ENCODE measurements at regions not wholly inside any gene's neighbourhood (a gene's known extent, or its start where the extent isn't known, plus 50 kb on each side); places are given as distances from the start of the nearest gene placed in this dataset.
A peak's percentile ranks its signal among the peaks of the same experiment; 100 is the strongest.
"Not testable (repeated sequence)": the region's sequence is repeated elsewhere in the genome, so short reads cannot be mapped to it uniquely, and the experiment has no call there.

DNA sequence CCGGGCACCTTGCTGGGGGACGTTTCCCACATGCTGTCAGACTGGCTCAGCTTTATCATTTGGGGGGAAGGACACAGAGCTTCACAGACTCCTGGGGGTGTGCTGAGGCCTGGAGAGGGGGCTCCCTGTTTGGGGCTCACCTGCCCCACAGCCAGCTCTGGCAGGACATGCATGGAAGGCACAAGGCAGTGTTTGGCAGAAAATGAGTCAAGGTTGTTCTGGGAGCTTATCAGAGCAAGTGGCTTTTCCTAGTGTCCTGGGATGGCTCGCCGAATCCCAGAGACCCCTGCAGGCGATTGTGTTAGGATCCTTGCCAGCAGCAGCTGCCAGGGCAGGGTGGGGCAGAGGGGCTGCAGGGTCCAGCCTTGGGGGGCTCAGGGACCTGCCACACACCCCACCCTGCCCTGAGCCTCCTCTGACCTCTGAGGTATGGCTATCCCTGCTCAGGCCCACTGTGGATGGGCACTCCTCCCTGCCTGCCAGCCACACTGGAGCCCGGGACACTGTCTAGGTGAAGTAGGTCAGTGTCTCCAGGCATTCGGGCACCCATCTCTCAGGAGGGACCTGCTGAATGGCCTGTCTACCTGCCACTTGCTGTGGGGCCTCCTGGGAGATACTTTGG is 1323.0 kb downstream of the BRD1 start:
- no peak for DNase-seq

DNA sequence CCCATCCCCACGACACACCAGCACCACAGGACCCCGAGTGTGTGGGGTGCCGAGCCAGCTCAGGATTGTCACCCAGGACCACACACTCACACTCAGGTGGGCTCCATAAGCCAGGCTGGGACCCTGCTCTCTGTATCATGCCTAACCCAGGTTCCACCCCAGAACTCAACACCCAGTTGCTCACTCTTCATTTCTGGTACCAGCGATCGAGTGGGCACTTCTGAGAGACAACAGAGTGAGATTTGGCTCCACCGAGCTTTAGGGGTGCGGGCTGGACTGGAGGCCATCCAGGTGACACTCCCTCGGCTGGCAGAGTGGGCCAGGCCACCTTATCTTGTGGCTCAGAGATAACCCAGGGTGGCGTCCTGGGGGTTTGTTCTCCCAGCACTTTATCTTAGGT is 1323.8 kb downstream of the BRD1 start:
- DNase-seq, result no peak

DNA sequence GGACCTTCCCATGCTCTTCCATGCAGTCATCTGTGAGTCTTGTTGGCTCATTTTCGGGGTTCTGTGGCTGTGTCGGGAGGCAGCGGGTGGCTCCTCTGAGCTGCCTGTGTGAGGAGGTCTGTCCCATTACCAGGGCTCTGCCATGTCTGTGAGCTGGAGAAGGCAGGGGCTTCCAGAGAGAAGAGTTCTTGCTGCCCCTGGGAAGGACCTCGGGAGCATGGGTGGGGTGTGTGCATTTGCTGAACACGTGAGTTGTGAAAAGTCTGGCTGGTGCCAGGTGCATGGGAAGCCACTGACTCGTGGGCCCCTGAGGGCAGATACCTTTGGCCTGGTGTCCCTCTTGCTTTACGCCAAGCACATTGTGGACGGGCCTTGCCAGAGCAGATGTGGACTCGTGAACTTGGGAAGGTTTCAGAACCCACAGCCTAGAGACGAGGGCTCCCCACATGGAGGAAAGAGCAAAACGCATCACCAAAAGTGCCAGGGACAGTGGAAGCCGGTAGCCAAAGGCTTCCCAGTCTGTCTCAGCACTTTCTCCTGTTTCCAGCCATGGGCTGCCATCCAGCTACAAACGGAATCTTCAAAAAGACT is 1324.5 kb downstream of the BRD1 start:
- no peak for DNase-seq

DNA sequence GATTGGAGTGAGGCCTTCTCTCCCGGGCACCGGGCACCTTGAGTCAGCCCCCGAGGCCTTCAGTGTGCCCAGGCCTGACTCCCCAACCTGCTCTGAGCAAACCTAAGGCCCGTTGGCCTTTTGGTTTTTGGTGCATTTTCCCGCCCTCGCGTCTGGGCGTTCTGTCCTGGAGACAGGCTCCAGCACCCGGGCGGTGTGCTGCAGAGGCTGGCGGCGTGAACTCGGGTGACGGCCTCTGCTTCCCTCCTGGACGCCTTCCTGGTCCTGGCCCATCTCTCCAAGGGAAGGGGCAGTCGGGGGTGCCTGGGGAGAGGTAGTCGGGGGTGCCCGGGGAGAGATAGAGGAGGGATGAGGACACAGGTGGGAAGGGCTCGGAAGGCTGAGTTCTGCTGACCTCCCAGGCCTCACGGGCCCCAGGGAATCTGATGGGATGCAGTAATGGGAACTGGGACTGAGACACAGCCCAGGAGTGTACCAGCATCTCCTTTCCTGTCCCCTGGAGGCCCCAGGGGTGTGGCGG is 1326.4 kb downstream of the BRD1 start:
- no peak for DNase-seq

DNA sequence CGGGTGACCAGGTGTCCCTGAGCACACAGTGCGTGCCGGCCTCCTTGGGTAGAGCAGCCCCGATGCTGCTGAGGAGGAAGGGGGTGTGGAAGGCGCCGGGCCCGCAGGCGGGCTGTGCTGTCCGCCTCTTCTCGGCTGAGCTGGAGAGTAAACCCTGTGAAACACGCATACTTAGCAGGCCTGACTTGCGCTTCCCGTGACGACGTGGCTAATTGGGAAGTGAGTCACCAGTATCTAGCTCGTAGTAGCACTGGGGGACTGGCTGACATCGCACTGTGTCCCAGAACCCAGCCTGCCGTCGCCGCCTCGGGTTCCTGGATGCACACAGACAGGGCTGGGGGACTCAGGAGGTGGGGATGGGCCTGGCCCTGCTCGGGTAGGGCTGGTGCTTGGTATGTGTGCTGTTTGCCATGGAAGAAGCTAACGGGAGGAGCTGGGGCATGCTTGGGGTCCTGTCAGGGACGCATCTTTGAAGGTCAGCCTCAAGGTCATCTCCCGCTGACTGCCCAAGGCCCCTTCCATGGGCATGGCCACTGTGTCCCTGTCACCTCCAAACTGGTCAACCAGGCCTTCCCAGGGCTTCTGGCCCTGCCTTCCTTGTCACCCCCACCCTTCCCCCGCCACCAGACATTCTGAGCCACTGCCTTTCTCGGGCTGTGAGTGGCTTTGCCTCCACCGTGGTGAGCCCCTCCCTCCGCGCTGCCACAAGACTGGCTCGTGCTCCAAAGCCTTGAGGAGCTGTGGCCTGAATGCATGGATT is 1327.0 kb downstream of the BRD1 start:
- DNase-seq, result peak in 7 of 56 donors; percentile 10 to 51 (median 31)

DNA sequence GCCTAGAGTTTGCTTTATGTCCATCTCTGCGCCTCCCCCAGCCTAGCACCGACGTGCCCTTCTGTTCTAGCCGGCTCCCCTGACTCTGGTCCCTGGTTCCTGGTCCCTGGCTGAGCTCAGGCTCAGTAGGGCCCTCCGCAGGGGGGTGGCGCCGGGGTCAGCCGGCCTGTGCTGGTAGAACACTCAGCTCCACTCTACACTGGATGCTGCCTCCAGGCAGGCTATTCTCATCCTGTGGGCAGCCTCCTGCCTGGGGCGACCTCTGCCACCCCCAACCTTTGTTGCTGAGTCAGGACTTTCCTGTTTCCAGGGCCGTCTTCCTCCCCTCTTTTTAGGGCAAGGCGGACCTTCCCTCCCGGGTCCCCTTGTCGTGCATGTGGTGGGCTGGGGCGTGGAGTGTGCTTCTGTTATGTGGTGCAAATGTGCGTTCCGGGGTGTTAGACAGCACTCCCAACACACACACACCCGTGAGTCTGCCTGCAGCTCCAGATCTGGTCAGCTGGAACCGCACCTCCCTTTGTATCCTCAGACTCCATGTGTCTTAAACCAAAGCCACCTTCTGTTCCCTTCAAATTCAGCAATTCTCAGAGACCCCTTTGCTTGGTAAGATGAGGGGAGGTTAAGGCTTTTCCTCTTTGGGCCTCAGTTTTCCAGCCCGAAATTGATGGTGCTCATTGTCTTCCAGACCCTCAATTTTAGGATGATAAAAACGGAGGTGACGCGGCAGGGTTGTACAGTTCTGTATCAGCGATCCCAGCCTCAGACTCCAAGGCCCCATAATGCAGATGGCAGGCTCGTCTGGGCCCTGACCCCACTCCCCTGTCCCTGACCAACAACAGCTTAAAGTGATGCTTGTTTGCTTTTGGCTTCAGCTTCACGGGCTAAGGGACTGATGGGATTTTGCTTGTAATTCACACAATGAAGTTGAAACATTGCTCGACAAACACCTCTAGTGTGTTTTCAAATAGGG is 1327.9 kb downstream of the BRD1 start:
- DNase-seq, result no peak

DNA sequence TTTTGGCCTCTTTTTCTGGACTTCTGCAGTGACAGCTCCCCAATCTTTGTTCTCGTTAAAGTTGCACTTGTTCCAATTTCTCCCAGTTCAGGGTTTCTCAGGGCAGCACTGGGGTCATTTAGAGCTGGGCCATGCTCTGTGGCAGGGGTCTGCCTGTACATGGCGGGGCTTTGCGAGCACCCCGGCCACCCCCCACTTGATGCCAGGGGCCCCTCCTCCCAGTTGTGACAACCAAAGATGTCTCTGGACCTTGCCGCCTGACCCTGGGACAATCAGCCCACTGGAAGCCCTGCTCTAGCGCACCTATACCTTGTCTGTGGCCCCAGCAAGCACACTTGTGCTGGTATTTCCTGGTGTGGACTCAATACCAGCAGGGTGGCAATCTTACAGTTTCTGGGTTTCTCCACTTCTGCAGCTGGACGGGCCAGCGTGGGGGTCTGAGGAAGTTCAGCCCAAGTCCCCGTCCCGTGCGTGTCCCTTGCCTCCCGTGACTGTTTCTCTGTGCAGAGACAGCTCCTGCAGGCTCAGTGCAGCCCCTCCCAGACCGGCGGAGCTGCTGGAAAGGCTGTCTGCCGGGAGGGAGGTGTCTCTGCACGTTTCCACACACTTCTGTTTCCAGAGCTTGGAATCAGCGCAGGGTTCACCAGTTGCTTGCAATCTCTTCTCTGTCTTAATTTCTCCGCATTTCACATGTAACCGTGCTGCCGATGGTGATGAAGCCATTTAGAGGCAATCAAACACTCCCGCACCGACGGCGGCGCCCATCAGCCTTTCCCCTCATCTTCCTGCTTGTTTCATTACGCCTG is 1328.9 kb downstream of the BRD1 start:
- peak in 1 of 56 donors; percentile 45 for DNase-seq

DNA sequence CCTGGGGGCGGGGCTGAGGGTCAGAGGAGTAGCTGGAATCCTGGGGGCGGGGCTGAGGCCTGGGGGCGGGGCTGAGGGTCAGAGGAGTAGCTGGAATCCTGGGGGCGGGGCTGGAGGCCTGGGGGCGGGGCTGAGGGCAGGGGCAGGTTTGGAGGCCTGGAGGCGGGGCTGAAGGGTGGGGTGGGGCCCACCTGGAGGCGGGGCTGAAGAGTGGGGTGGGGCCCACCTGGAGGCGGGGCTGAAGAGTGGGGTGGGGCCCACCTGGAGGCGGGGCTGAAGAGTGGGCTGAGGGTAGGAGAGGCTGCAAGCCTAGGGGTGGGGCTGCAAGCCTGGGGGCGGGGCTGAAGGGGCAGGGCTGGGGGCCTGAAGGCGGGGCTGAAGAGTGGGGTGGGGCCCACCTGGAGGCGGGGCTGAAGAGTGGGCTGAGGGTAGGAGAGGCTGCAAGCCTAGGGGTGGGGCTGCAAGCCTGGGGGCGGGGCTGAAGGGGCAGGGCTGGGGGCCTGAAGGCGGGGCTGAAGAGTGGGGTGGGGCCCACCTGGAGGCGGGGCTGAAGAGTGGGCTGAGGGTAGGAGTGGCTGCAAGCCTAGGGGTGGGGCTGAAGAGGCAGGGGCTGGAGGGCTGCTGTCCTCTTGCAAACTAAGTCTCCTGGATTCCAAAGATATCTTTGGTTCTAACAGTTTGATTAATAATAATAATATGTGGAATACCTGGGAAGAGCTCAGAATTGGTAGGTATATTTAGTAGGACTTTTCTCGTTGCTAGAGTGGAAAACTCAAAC is 1329.7 kb downstream of the BRD1 start:
- DNase-seq, result not testable (repeated sequence)

DNA sequence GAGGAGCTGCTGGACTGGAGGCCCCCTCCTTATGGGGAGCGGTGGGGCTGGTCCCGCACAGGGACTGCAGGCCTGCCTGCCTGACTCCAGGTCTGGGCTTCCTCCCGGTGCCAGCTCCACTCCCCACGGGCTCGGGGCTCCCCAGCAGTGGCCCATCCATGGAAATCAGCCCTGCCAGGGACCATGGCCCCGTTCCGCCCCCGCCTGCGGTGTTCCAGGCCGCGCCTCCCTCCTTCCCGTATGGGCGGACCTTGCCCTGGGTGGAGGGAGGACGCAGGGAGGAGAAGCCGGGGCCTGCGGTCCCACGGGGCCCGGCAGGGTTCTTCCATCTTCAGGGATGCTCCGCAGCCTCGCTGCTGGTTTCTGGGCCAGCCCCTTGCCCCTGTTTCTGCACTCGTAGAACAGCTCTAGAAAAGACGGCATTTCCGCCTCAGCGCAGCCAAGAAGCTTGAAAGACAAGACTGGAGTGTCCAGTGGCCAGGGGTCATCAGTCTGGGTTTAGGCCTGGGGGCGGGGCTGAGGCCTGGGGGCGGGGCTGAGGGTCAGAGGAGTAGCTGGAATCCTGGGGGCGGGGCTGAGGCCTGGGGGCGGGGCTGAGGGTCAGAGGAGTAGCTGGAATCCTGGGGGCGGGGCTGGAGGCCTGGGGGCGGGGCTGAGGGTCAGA is 1330.6 kb downstream of the BRD1 start:
- DNase-seq, result no peak

DNA sequence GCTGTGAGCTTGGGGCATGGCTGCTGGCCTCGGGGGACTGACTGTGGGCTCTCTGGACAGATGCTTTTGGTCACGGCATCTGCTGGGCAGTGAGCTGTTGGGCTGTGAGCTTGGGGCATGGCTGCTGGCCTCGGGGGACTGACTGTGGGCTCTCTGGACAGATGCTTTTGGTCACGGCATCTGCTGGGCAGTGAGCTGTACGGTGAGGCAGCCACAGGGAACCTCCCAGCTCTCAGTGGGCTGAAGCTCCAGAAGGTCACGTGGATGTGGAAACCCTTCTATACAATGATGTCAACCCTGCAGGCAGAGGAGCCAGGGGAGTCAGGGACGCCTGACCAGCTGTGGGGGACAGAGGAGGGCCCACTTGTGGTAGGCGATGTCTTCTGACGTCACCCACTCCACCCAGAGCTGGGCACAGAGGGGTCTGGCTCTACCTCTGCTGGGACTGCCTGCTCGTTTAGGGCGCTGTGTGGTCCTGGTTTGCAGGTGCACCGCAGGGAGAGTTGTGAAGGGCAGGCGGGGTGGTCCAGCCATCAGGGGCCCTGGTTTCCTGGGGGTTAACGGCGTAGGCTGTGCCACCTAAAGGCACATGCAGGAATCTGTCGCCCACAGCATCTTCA is 1331.3 kb downstream of the BRD1 start:
- no peak for DNase-seq

DNA sequence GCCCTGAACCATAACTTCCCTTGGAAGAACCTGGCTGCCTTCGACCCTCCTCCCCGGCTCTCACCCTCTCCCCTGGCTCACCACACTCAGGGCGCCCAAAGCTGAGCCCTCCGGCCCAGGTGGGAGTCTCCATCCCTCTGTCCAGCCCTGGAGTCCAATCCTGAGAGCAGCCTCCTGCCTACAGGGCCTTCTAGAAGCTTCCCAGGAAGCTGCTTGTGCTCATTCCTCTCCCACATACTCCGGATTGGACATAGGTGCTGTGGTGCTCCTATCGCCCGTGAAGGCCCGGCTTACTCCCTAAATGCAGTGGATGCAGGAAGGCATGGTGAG is 1332.0 kb downstream of the BRD1 start:
- DNase-seq, result no peak

DNA sequence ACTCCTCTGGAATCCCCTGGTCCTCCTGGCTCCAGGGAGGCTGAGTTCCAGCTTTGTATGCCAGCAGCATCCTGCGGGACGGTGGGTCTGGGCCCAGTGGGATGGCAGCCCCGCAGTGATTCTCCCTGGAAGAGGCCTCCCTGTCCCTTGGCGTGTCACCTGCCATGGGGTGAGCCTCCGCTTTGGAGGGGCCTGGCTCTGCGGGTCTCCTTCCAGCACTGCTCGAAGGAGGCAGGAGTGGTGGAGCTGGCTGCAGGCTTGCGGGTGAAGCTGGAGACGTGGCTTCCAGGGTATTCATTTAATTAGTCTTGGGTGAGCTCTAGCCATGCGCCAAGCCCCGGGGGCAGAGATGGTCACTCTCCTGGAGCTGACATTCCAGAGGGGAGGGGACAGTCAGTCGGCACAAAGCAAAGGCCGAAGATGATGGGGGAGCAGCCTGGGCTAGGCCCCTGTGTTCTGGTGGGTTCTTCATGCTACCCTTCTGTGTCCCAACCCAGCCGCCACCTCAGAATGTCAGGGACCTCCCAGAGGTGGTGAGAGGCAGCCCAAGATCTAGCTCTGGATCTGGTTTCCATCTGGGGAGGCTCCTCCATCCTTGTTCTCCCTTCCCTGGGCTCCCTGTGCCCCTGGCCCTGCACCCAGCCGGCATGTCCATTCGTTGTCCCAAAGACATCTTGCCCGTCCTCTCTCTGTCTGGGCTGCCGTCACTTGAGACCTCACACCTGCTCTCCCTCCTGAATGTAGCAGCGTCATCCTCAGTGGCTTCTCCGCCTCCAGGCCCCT is 1332.5 kb downstream of the BRD1 start:
- no peak for DNase-seq

DNA sequence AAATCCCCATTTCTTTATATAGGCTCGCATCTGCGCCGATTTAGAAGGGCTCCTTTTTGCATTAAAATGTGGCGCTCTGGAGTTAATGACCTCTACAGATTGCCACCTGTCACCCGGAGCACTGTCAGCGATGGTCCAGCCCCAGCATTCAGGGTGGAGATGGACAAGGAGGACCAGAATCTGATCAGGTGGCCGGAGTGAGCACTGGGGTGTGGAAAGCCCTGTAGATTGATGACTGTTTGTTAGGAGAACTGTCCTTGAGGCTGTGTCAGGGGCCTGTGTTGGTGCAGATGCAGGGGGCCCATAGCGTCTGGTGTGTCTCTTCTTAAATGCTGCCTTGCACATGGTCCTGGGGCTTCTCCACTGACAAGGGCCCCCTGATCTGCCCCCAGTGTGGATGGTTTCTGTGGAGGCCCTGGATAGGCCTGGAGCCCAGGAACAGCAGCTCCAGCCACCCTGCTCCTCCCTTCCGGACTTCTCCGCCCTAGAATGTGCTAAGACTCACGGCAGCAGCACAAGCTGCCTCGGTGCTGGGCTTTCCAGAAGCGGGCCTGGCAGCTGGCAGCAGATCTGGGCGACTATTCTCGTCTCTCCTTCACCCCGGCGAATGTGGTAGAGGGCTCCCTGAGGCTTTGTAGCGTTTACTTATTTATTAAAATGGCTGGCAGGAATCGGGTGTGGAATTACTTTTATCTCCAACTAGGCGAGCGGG is 1333.3 kb downstream of the BRD1 start:
- no peak for DNase-seq

DNA sequence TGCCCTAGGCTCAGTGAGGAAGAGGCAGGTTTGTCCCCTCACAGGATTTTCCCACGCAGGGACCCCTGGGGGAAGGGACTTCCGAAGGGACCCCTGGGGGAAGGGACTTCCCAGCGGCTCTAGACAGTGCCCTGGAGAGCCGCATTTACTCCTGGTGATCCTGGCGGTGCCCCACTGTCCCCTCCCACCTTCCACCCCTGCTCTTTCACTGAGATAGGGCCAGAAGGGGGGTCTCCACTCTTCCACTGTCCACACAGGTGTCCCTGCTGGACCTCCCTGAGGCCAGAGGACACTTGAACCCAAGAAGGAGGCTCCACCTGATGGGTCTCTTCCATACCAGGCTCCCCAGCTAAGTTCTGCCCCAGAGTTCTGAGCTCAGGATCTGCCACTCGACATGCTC is 1333.9 kb downstream of the BRD1 start:
- no peak for DNase-seq

DNA sequence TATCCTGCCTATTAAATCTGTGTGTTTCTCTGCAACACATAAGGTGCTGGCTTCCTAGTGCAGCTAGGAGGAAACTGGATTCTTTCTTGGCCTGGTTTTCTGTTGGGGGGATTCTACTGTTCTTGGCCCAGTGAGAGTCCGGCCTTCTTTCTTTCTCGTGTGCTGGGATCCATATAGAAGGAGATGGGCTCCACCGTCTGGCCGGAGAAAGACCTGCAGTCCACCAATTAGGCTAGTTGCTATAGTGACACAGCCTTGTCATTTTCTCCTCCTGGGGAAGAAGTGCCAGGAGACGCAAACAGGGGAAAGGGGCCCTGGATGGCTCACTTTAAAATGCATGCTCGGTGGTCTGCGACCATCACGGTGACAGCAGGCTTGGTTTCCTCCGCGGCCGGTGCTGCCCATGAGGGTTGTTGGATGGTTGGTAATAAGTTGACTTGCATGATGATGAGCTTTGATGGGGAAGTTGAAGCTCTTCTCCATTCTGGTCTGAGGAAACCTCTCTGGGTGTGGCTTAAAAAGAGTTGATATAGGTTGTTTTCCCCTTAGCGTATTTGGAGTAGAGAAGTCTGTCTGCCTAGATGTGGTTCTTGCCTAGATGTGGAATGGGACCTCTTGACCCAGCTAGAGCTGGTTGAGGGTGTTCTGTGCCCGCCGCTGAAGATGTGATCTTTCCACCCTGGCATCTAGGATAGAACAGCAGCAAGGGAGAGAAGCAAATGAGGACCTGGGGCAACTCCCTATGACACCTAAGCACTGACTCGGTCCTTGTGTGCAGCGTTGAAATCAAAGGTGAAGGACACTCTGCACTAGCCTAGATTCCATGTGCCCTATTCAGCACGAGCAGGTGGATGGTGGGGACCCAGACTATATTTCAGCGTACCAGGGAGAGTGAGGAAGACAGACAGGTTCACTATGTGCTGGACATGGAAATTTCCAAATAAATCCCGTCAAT is 1335.0 kb downstream of the BRD1 start:
- peak in 43 of 56 donors; percentile 19 to 87 (median 54) for DNase-seq

DNA sequence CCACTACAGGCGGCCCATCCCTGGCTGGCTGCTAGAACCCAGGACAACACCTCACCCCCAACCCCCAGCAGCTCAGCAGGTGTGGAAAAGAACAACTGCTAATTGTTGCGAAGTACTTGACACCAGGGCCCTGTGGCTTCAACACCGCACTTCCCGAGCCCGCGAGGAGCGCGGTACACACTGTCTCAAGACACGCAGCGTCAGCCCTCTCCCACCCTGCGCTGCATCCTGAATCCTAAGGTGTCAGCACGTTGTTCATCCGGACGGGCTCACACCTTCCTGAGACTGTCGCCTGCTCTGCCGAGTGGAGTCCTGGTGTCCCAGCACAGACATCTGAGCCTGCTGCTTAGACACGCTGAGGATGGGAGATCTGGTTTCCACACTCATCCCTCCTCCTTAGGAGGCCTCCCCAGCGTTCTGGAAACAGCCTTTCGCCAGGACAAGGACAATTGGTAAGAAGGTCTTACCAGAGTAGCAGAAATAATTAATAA is 1336.2 kb downstream of the BRD1 start:
- peak in 4 of 56 donors; percentile 17 to 30 (median 24) for DNase-seq
